H7 (cell line): ENCODE measurements at regions not wholly inside any gene's neighbourhood (a gene's known extent, or its start where the extent isn't known, plus 50 kb on each side); places are given as distances from the start of the nearest gene placed in this dataset.

Experiments
- DNase-seq: peaks from one replicate; pipeline ENCODE4 v3.0.0; 2012
- H3K27me3 ChIP-seq: 2 replicates; pipeline ENCODE4 v1.6.0; 2011; ENCODE audit warnings: mild to moderate bottlenecking, low read length; ENCODE audit not compliant: control insufficient read depth, insufficient read depth
- H3K36me3 ChIP-seq: replicated peaks from 2 replicates; pipeline ENCODE4 v1.5.1; 2011; ENCODE audit warnings: low read length; ENCODE audit not compliant: control insufficient read depth, insufficient read depth
- H3K4me3 ChIP-seq: 2 replicates; pipeline ENCODE4 v1.5.1; 2011; ENCODE audit warnings: low read depth, mild to moderate bottlenecking, control low read depth, low read length, moderate library complexity; ENCODE audit not compliant: insufficient read depth

- Histone ChIP-seq H3K4me3 (no peak overlapping the region), H3K27me3 (no peaks in the 10 kb centered on the region)
These were observed 971.2 kb upstream of the SOX9 start for GRCh38 chr17:71149607-71150006.

GRCh38 chr17:71157297-71157696 lies 963.5 kb upstream of the SOX9 start:
- Histone ChIP-seq H3K4me3 (no peak overlapping the region), H3K27me3 (no peaks in the 10 kb centered on the region), H3K36me3 (no peaks in the 10 kb centered on the region)
- no peak for DNase-seq

More at GRCh38 chr17:71149607-71150006, 971.2 kb upstream of the SOX9 start:
- H3K36me3 ChIP-seq, result no peaks in the 10 kb centered on the region
- DNase-seq, result no peak

GRCh38 chr17:71158437-71158836 lies 962.4 kb upstream of the SOX9 start:
- Histone ChIP-seq H3K36me3 (no peaks in the 10 kb centered on the region), H3K27me3 (no peaks in the 10 kb centered on the region), H3K4me3 (no peak overlapping the region)
- DNase-seq, result no peak

GRCh38 chr17:71163121-71163812 lies 957.6 kb upstream of the SOX9 start:
- DNase-seq, result no peak
- Histone ChIP-seq H3K27me3 (no peaks in the 10 kb centered on the region), H3K4me3 (no peak overlapping the region), H3K36me3 (no peaks in the 10 kb centered on the region)

GRCh38 chr17:71163813-71164122 lies 957.1 kb upstream of the SOX9 start:
- no peaks in the 10 kb centered on the region for H3K36me3 ChIP-seq
- no peaks in the 10 kb centered on the region for H3K27me3 ChIP-seq
- H3K4me3 ChIP-seq, result no peak overlapping the region
- no peak for DNase-seq

- DNase-seq, result no peak
- no peak overlapping the region for H3K4me3 ChIP-seq
- no peaks in the 10 kb centered on the region for H3K36me3 ChIP-seq
- H3K27me3 ChIP-seq, result no peaks in the 10 kb centered on the region
These were observed 956.3 kb upstream of the SOX9 start for GRCh38 chr17:71164561-71164960.

GRCh38 chr17:71166311-71166710 lies 954.5 kb upstream of the SOX9 start:
- H3K27me3 ChIP-seq, result no peaks in the 10 kb centered on the region
- no peak overlapping the region for H3K4me3 ChIP-seq
- H3K36me3 ChIP-seq, result no peaks in the 10 kb centered on the region
- no peak for DNase-seq

GRCh38 chr17:71168053-71168741 lies 952.6 kb upstream of the SOX9 start:
- Histone ChIP-seq H3K4me3 (no peak overlapping the region), H3K36me3 (no peaks in the 10 kb centered on the region), H3K27me3 (no peaks in the 10 kb centered on the region)
- no peak for DNase-seq

- H3K27me3 ChIP-seq, result no peaks in the 10 kb centered on the region
- H3K4me3 ChIP-seq, result no peak overlapping the region
- DNase-seq, result no peak
- H3K36me3 ChIP-seq, result no peaks in the 10 kb centered on the region
These were observed 950.8 kb upstream of the SOX9 start for GRCh38 chr17:71170070-71170469.

- no peaks in the 10 kb centered on the region for H3K27me3 ChIP-seq
- no peak for DNase-seq
- no peaks in the 10 kb centered on the region for H3K36me3 ChIP-seq
- H3K4me3 ChIP-seq, result no peak overlapping the region
These were observed 949.5 kb upstream of the SOX9 start for GRCh38 chr17:71171270-71171669.

- no peaks in the 10 kb centered on the region for H3K36me3 ChIP-seq
- H3K27me3 ChIP-seq, result no peaks in the 10 kb centered on the region
- DNase-seq, result no peak
- no peak overlapping the region for H3K4me3 ChIP-seq
These were observed 946.8 kb upstream of the SOX9 start for GRCh38 chr17:71173991-71174390.

- no peaks in the 10 kb centered on the region for H3K27me3 ChIP-seq
- H3K36me3 ChIP-seq, result no peaks in the 10 kb centered on the region
- no peak for DNase-seq
These were observed 944.5 kb upstream of the SOX9 start for GRCh38 chr17:71176331-71176730.

GRCh38 chr17:71176928-71177443 lies 943.8 kb upstream of the SOX9 start:
- DNase-seq, result no peak
- Histone ChIP-seq H3K27me3 (no peaks in the 10 kb centered on the region), H3K4me3 (no peak overlapping the region), H3K36me3 (no peaks in the 10 kb centered on the region)

More at GRCh38 chr17:71176331-71176730, 944.5 kb upstream of the SOX9 start:
- H3K4me3 ChIP-seq, result no peak overlapping the region

GRCh38 chr17:71180801-71181385 lies 939.9 kb upstream of the SOX9 start:
- no peak overlapping the region for H3K4me3 ChIP-seq
- no peaks in the 10 kb centered on the region for H3K27me3 ChIP-seq
- no peak for DNase-seq
- no peaks in the 10 kb centered on the region for H3K36me3 ChIP-seq

- no peak overlapping the region for H3K4me3 ChIP-seq
- no peaks in the 10 kb centered on the region for H3K27me3 ChIP-seq
- no peak for DNase-seq
- no peaks in the 10 kb centered on the region for H3K36me3 ChIP-seq
These were observed 937.7 kb upstream of the SOX9 start for GRCh38 chr17:71183066-71183660.
